ENCODE measurements at regions not wholly inside any gene's neighbourhood (a gene's known extent, or its start where the extent isn't known, plus 50 kb on each side); places are given as distances from the start of the nearest gene placed in this dataset.

DNA sequence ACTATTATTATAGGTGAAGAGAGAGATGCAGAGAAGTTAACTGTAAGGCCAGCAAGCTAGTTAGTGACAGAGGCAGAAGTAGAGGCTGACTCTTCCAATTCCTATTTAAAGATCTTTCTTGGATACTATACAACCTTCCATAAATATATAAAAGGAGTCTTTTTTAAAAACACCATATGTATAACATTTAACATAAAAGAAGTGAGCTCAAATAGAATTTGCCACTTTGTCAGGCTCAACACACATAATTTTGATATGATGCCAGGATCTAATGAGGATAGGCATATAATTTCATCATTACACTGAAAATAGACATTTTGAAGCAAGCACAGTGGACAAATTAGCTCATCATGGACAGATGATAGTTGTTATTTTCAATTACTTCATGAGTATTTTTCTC is 64.1 kb upstream of the MPPED2 start:
- POLR2A ChIA-PET, result no interaction called here
- Histone ChIP-seq H3K4me3 (ENCODE audit: low read depth, low read length) (no peak overlapping the region), H3K9me3 (ENCODE audit: control insufficient read depth, insufficient read depth, low read depth, low read length) (no peaks in the 10 kb centered on the region), H3K36me3 (ENCODE audit: control insufficient read depth in 2 of 2, insufficient read depth in 1 of 2, low read length in 2 of 2) (no peaks in the 10 kb centered on the region), H3K4me1 (ENCODE audit: control insufficient read depth, insufficient read depth, low read length) (no peaks in the 10 kb centered on the region), H3K27ac (ENCODE audit: extremely low read depth, low read depth, low read length) (no peak overlapping the region)
- CTCF ChIA-PET, result interaction anchor here (0.7 kb wide), 1 partner anchor 151 kb away, joined by 4 read pairs; no protein-coding TSS in a partner anchor
- no peak for TF ChIP-seq ZBTB21 (tag by site-specific recombination; IDR thresholded peaks at IDR 0.05)
- no peak for TF ChIP-seq ZNF221 (tag by site-specific recombination; IDR thresholded peaks at IDR 0.05; ENCODE audit: borderline replicate concordance)
- no peak for TF ChIP-seq ZNF843 (tag by site-specific recombination; IDR thresholded peaks at IDR 0.05)
- TF ChIP-seq, protein P1, sequence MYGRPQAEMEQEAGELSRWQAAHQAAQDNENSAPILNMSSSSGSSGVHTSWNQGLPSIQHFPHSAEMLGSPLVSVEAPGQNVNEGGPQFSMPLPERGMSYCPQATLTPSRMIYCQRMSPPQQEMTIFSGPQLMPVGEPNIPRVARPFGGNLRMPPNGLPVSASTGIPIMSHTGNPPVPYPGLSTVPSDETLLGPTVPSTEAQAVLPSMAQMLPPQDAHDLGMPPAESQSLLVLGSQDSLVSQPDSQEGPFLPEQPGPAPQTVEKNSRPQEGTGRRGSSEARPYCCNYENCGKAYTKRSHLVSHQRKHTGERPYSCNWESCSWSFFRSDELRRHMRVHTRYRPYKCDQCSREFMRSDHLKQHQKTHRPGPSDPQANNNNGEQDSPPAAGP (tag by site-specific recombination; IDR thresholded peaks at IDR 0.05), result no peak
- no peak for TF ChIP-seq ZNF423 (tag by site-specific recombination; IDR thresholded peaks at IDR 0.05)
- TF ChIP-seq ZNF544 (tag by site-specific recombination; IDR thresholded peaks at IDR 0.05), result no peak
- TF ChIP-seq HOXD13 (CRISPR knock-in tag; IDR thresholded peaks at IDR 0.05; ENCODE audit: borderline replicate concordance), result no peak
- TF ChIP-seq, protein P2, sequence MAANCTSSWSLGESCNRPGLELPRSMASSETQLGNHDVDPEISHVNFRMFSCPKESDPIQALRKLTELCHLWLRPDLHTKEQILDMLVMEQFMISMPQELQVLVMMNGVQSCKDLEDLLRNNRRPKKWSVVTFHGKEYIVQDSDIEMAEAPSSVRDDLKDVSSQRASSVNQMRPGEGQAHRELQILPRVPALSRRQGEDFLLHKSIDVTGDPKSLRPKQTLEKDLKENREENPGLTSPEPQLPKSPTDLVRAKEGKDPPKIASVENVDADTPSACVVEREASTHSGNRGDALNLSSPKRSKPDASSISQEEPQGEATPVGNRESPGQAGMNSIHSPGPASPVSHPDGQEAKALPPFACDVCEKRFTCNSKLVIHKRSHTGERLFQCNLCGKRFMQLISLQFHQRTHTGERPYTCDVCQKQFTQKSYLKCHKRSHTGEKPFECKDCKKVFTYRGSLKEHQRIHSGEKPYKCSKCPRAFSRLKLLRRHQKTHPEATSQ (tag by site-specific recombination; IDR thresholded peaks at IDR 0.05), result no peak
- no peak for TF ChIP-seq ZNF626 (tag by site-specific recombination; IDR thresholded peaks at IDR 0.05)
- TF ChIP-seq, protein P3, sequence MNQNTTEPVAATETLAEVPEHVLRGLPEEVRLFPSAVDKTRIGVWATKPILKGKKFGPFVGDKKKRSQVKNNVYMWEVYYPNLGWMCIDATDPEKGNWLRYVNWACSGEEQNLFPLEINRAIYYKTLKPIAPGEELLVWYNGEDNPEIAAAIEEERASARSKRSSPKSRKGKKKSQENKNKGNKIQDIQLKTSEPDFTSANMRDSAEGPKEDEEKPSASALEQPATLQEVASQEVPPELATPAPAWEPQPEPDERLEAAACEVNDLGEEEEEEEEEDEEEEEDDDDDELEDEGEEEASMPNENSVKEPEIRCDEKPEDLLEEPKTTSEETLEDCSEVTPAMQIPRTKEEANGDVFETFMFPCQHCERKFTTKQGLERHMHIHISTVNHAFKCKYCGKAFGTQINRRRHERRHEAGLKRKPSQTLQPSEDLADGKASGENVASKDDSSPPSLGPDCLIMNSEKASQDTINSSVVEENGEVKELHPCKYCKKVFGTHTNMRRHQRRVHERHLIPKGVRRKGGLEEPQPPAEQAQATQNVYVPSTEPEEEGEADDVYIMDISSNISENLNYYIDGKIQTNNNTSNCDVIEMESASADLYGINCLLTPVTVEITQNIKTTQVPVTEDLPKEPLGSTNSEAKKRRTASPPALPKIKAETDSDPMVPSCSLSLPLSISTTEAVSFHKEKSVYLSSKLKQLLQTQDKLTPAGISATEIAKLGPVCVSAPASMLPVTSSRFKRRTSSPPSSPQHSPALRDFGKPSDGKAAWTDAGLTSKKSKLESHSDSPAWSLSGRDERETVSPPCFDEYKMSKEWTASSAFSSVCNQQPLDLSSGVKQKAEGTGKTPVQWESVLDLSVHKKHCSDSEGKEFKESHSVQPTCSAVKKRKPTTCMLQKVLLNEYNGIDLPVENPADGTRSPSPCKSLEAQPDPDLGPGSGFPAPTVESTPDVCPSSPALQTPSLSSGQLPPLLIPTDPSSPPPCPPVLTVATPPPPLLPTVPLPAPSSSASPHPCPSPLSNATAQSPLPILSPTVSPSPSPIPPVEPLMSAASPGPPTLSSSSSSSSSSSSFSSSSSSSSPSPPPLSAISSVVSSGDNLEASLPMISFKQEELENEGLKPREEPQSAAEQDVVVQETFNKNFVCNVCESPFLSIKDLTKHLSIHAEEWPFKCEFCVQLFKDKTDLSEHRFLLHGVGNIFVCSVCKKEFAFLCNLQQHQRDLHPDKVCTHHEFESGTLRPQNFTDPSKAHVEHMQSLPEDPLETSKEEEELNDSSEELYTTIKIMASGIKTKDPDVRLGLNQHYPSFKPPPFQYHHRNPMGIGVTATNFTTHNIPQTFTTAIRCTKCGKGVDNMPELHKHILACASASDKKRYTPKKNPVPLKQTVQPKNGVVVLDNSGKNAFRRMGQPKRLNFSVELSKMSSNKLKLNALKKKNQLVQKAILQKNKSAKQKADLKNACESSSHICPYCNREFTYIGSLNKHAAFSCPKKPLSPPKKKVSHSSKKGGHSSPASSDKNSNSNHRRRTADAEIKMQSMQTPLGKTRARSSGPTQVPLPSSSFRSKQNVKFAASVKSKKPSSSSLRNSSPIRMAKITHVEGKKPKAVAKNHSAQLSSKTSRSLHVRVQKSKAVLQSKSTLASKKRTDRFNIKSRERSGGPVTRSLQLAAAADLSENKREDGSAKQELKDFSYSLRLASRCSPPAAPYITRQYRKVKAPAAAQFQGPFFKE (tag by site-specific recombination; IDR thresholded peaks at IDR 0.05; ENCODE audit: borderline replicate concordance), result no peak
- TF ChIP-seq, protein P4, sequence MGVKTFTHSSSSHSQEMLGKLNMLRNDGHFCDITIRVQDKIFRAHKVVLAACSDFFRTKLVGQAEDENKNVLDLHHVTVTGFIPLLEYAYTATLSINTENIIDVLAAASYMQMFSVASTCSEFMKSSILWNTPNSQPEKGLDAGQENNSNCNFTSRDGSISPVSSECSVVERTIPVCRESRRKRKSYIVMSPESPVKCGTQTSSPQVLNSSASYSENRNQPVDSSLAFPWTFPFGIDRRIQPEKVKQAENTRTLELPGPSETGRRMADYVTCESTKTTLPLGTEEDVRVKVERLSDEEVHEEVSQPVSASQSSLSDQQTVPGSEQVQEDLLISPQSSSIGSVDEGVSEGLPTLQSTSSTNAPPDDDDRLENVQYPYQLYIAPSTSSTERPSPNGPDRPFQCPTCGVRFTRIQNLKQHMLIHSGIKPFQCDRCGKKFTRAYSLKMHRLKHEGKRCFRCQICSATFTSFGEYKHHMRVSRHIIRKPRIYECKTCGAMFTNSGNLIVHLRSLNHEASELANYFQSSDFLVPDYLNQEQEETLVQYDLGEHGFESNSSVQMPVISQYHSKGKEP (tag by site-specific recombination; IDR thresholded peaks at IDR 0.05), result no peak
- no peak for TF ChIP-seq YY1 (tag by site-specific recombination; IDR thresholded peaks at IDR 0.05)
- no peak for TF ChIP-seq ZNF324 (tag by site-specific recombination; IDR thresholded peaks at IDR 0.05)

Measured in HEK293 (cell line).